Esophagus (tissue), 2 donors: ENCODE measurements at regions not wholly inside any gene's neighbourhood (a gene's known extent, or its start where the extent isn't known, plus 50 kb on each side); places are given as distances from the start of the nearest gene placed in this dataset.
"Not testable (repeated sequence)": the region's sequence is repeated elsewhere in the genome, so short reads cannot be mapped to it uniquely, and the experiment has no call there.

ENCODE experiments used
- H3K27ac ChIP-seq, 2 donors: one replicate each; pipeline ENCODE4 v1.5.1; 2013; ENCODE audit warnings: low read depth in 2 of 2, mild to moderate bottlenecking in 2 of 2, inconsistent platforms in 1 of 2, low read length in 1 of 2, moderate library complexity in 1 of 2
- H3K27me3 ChIP-seq, 2 donors: one replicate each; pipeline ENCODE4 v1.6.1; 2013; ENCODE audit warnings: low read length in 2 of 2, control low read depth in 1 of 2, mild to moderate bottlenecking in 1 of 2; ENCODE audit not compliant: insufficient read depth in 2 of 2, control insufficient read depth in 1 of 2
- H3K36me3 ChIP-seq, 2 donors: one replicate each; pipeline ENCODE4 v1.6.1; 2013; ENCODE audit warnings: low read length in 1 of 2; ENCODE audit not compliant: control insufficient read depth in 2 of 2, insufficient read depth in 2 of 2
- H3K4me1 ChIP-seq, 2 donors: one replicate each; pipeline ENCODE4 v1.6.1; 2013; ENCODE audit warnings: low read length in 1 of 2; ENCODE audit not compliant: control insufficient read depth in 2 of 2, insufficient read depth in 2 of 2
- H3K4me3 ChIP-seq, 2 donors: one replicate each; pipeline ENCODE4 v1.5.1; 2013; ENCODE audit warnings: low read length in 2 of 2, mild to moderate bottlenecking in 2 of 2, low read depth in 1 of 2, moderate library complexity in 1 of 2
- H3K9me3 ChIP-seq, 2 donors: one replicate each; pipeline ENCODE4 v1.6.1; 2013; ENCODE audit warnings: mild to moderate bottlenecking in 2 of 2, low read depth in 1 of 2, low read length in 1 of 2, moderate library complexity in 1 of 2; ENCODE audit not compliant: control insufficient read depth in 2 of 2, insufficient read depth in 1 of 2
- WGBS, 2 donors: extraction: QIAGEN DNeasy Blood & Tissue Kit; methylation state at CpG; one replicate each; pipeline ENCODE4 v1.1.7; 2013; 5-methylcytosine and 5-hydroxymethylcytosine counted together
- donor health status: healthy with polysubstance abuse.
- donor health status: Bipolar disorder and iron deficiency.

GRCh38 chr1:73717976-73718375 lies 480.0 kb downstream of the LRRIQ3 start:
- H3K27ac ChIP-seq, result no peak overlapping the region
- H3K36me3 ChIP-seq, result no peaks in the 10 kb centered on the region
- H3K4me3 ChIP-seq, result no peak overlapping the region
- H3K27me3 ChIP-seq, result no peaks in the 10 kb centered on the region
- H3K4me1 ChIP-seq, result no peaks in the 10 kb centered on the region
- WGBS, 2 donors, result 67 to 72% methylated on average over 1 of the region's 1 CpG
- H3K9me3 ChIP-seq, result no peaks in the 10 kb centered on the region

- Histone ChIP-seq H3K4me3 (no peak overlapping the region), H3K27me3 (no peaks in the 10 kb centered on the region), H3K9me3 (no peaks in the 10 kb centered on the region), H3K27ac (no peak overlapping the region), H3K36me3 (no peaks in the 10 kb centered on the region), H3K4me1 (no peaks in the 10 kb centered on the region)
- 89 to 93% methylated on average over 1 of the region's 1 CpG for WGBS, 2 donors
Measured at GRCh38 chr1:73711089-73711488, 486.9 kb downstream of the LRRIQ3 start.

GRCh38 chr1:73701826-73702225 lies 496.1 kb downstream of the LRRIQ3 start:
- H3K4me1 ChIP-seq, result no peaks in the 10 kb centered on the region
- no peaks in the 10 kb centered on the region for H3K9me3 ChIP-seq
- H3K36me3 ChIP-seq, result no peaks in the 10 kb centered on the region
- no peak overlapping the region for H3K4me3 ChIP-seq
- WGBS, 2 donors, result 23 to 24% methylated on average over 1 of the region's 1 CpG
- H3K27me3 ChIP-seq, result no peaks in the 10 kb centered on the region
- H3K27ac ChIP-seq, result no peak overlapping the region

GRCh38 chr1:73676186-73676585 lies 521.8 kb downstream of the LRRIQ3 start:
- Histone ChIP-seq H3K27ac (no peak overlapping the region), H3K36me3 (no peaks in the 10 kb centered on the region), H3K4me3 (no peak overlapping the region), H3K4me1 (no peaks in the 10 kb centered on the region), H3K9me3 (no peaks in the 10 kb centered on the region), H3K27me3 (no peaks in the 10 kb centered on the region)
- 70% methylated on average over 3 of the region's 3 CpGs for WGBS, 2 donors

GRCh38 chr1:73674945-73675561 lies 522.9 kb downstream of the LRRIQ3 start:
- Histone ChIP-seq H3K4me3 (no peak overlapping the region), H3K27me3 (no peaks in the 10 kb centered on the region), H3K27ac (no peak overlapping the region), H3K36me3 (no peaks in the 10 kb centered on the region), H3K4me1 (no peaks in the 10 kb centered on the region), H3K9me3 (no peaks in the 10 kb centered on the region)
- WGBS, 2 donors, result 0 to 4% methylated on average over 2 of the region's 2 CpGs

GRCh38 chr1:73673971-73674370 lies 524.0 kb downstream of the LRRIQ3 start:
- Histone ChIP-seq H3K27me3 (no peaks in the 10 kb centered on the region), H3K36me3 (no peaks in the 10 kb centered on the region), H3K9me3 (no peaks in the 10 kb centered on the region), H3K4me3 (no peak overlapping the region), H3K4me1 (no peaks in the 10 kb centered on the region), H3K27ac (no peak overlapping the region)
- WGBS, 2 donors, result 58 to 83% methylated on average over 1 of the region's 1 CpG

GRCh38 chr1:73671530-73671929 lies 526.4 kb downstream of the LRRIQ3 start:
- H3K36me3 ChIP-seq, result no peaks in the 10 kb centered on the region
- 81 to 87% methylated on average over 1 of the region's 1 CpG for WGBS, 2 donors
- H3K9me3 ChIP-seq, result no peaks in the 10 kb centered on the region
- H3K4me3 ChIP-seq, result no peak overlapping the region
- no peak overlapping the region for H3K27ac ChIP-seq
- H3K27me3 ChIP-seq, result no peaks in the 10 kb centered on the region
- no peaks in the 10 kb centered on the region for H3K4me1 ChIP-seq

GRCh38 chr1:73667959-73668358 lies 530.0 kb downstream of the LRRIQ3 start:
- H3K9me3 ChIP-seq, H3K27ac ChIP-seq, H3K4me3 ChIP-seq, H3K4me1 ChIP-seq, H3K36me3 ChIP-seq, H3K27me3 ChIP-seq: not testable (repeated sequence)
- 71 to 83% methylated on average over 4 of the region's 4 CpGs for WGBS, 2 donors

GRCh38 chr1:73662526-73662925 lies 535.5 kb downstream of the LRRIQ3 start:
- Histone ChIP-seq H3K27me3 (no peaks in the 10 kb centered on the region), H3K27ac (no peak overlapping the region), H3K4me1 (no peaks in the 10 kb centered on the region), H3K9me3 (no peaks in the 10 kb centered on the region), H3K4me3 (no peak overlapping the region), H3K36me3 (no peaks in the 10 kb centered on the region)
- 59 to 70% methylated on average over 2 of the region's 2 CpGs for WGBS, 2 donors

- WGBS, 2 donors, result 66 to 71% methylated on average over 2 of the region's 2 CpGs
- H3K36me3 ChIP-seq, result no peaks in the 10 kb centered on the region
- no peak overlapping the region for H3K27ac ChIP-seq
- H3K27me3 ChIP-seq, result no peaks in the 10 kb centered on the region
- no peak overlapping the region for H3K4me3 ChIP-seq
- H3K9me3 ChIP-seq, result no peaks in the 10 kb centered on the region
- H3K4me1 ChIP-seq, result no peaks in the 10 kb centered on the region
Measured at GRCh38 chr1:73659136-73659535, 538.8 kb downstream of the LRRIQ3 start.
